Endothelial cell of umbilical vein (primary cell): ENCODE measurements at regions not wholly inside any gene's neighbourhood (a gene's known extent, or its start where the extent isn't known, plus 50 kb on each side); places are given as distances from the start of the nearest gene placed in this dataset.

ENCODE experiments used
- BruUV-seq: library from RNA; stranded (reverse); fragments of 400-500 nt; replicated peaks from 2 replicates; lab custom pipeline; 2021; lab: Mats Ljungman, UMichigan
- CTCF ChIA-PET: fragments of 300-600, 350-600 bp; sonication (Branson Sonifier 250); formaldehyde crosslinking; loops from one replicate; lab custom pipeline; 2021; ENCODE audit warnings: antibody characterized with exemption, inconsistent platforms; lab: Charles Lee
- POLR2A ChIA-PET: fragments of 300-600, 350-600 bp; sonication (Branson Sonifier 250); formaldehyde crosslinking; loops from one replicate; lab custom pipeline; 2021; ENCODE audit warnings: antibody characterized with exemption, inconsistent platforms; lab: Charles Lee
- DNase-seq: peaks from one replicate; pipeline ENCODE4 v3.0.0-alpha.2; 2011; ENCODE audit warnings: low read depth, low spot score
- FAIRE-seq: peaks from 2 replicates; lab custom pipeline; 2011; peaks lifted over from hg19 to GRCh38; lab: Jason Lieb, UNC
- H2AFZ ChIP-seq: 2 replicates; pipeline ENCODE4 v1.6.0; 2012; ENCODE audit warnings: low read depth, low read length, control low read depth, inconsistent platforms
- H3K27ac ChIP-seq: 2 replicates; pipeline ENCODE4 v1.5.1; 2011; ENCODE audit warnings: low read depth, mild to moderate bottlenecking, control low read depth, low read length, moderate library complexity; ENCODE audit not compliant: insufficient read depth
- H3K27me3 ChIP-seq, 2 experiments: 2 replicates each; pipeline versions ENCODE4 v1.6.0 to v1.6.1; 2011; ENCODE audit warnings: low read length in 2 of 2, mixed read lengths in 1 of 2; ENCODE audit not compliant: control insufficient read depth in 2 of 2, insufficient read depth in 2 of 2
- H3K36me3 ChIP-seq, 2 experiments: 2 replicates in 1 of 2; 3 replicates in 1 of 2; pipeline ENCODE4 v1.5.1; 2011; ENCODE audit warnings: low read length in 2 of 2, mild to moderate bottlenecking in 1 of 2, moderate library complexity in 1 of 2; ENCODE audit not compliant: control insufficient read depth in 2 of 2, insufficient read depth in 2 of 2; ENCODE audit errors: extremely low read depth in 1 of 2
- H3K4me1 ChIP-seq: 3 replicates; pipeline ENCODE4 v1.5.1; 2011; ENCODE audit warnings: mild to moderate bottlenecking, low read length; ENCODE audit not compliant: control insufficient read depth, insufficient read depth; ENCODE audit errors: extremely low read depth
- H3K4me2 ChIP-seq: 2 replicates; pipeline ENCODE4 v1.6.1; 2011; ENCODE audit warnings: low read length, control low read depth, mixed read lengths; ENCODE audit not compliant: insufficient read depth
- H3K4me3 ChIP-seq, 3 experiments: fragments of 200-600 bp in 1 of 3; sonication (generic), shearing (Covaris generic) in 1 of 3; replicated peaks in 1 of 3; 2 replicates each; pipeline ENCODE4 v1.5.1; 2011 to 2016; ENCODE audit warnings: control low read depth in 3 of 3, low read length in 3 of 3, mild to moderate bottlenecking in 2 of 3, inconsistent platforms in 1 of 3, low read depth in 1 of 3, moderate library complexity in 1 of 3; ENCODE audit not compliant: insufficient read depth in 1 of 3
- H3K79me2 ChIP-seq: 2 replicates; pipeline ENCODE4 v1.6.0; 2012; ENCODE audit warnings: low read length, inconsistent platforms; ENCODE audit not compliant: control insufficient read depth, insufficient read depth
- H3K9ac ChIP-seq: replicated peaks from 2 replicates; pipeline ENCODE3; 2011; ENCODE audit warnings: low read length, control low read depth; ENCODE audit not compliant: insufficient read depth; ENCODE audit errors: extremely low read depth
- H3K9me1 ChIP-seq: replicated peaks from 3 replicates; pipeline ENCODE4 v1.6.0; 2011; ENCODE audit warnings: mild to moderate bottlenecking, low read length; ENCODE audit not compliant: control insufficient read depth, insufficient read depth; ENCODE audit errors: extremely low read depth
- H3K9me3 ChIP-seq: replicated peaks from 2 replicates; pipeline ENCODE4 v1.5.1; 2012; ENCODE audit warnings: low read length, inconsistent platforms; ENCODE audit not compliant: control insufficient read depth, insufficient read depth
- H4K20me1 ChIP-seq: replicated peaks from 2 replicates; pipeline ENCODE3; 2011; ENCODE audit warnings: mild to moderate bottlenecking, low read length; ENCODE audit not compliant: control insufficient read depth, insufficient read depth; ENCODE audit errors: extremely low read depth
- CTCF ChIP-seq, 2 donors: IDR thresholded peaks; 1 replicate in 1 of 2; 2 replicates in 1 of 2; pipeline ENCODE4 v1.5.1; 2011; ENCODE audit warnings: low read length in 2 of 2, mild to moderate bottlenecking in 2 of 2, moderate library complexity in 2 of 2, control low read depth in 1 of 2, inconsistent platforms in 1 of 2, low read depth in 1 of 2; ENCODE audit not compliant: insufficient read depth in 1 of 2; ENCODE audit errors: extremely low read depth in 1 of 2
- EZH2 ChIP-seq: IDR thresholded peaks from 2 replicates; pipeline ENCODE4 v1.6.1; 2012; ENCODE audit warnings: borderline replicate concordance, low read depth, mild to moderate bottlenecking, moderate library complexity, low read length, inconsistent platforms; ENCODE audit not compliant: severe bottlenecking
- FOS ChIP-seq: IDR thresholded peaks from 2 replicates; pipeline ENCODE4 v1.6.1; 2011; ENCODE audit warnings: mild to moderate bottlenecking, low read length, moderate library complexity, borderline replicate concordance; ENCODE audit not compliant: insufficient read depth
- GATA2 ChIP-seq: IDR thresholded peaks from 2 replicates; pipeline ENCODE4 v1.7.0; 2011; ENCODE audit warnings: low read depth, mild to moderate bottlenecking, moderate library complexity, mixed read lengths, low read length; ENCODE audit not compliant: insufficient read length, insufficient read depth
- JUN ChIP-seq: IDR thresholded peaks from 2 replicates; pipeline ENCODE4 v1.6.1; 2011; ENCODE audit warnings: borderline replicate concordance, low read depth; ENCODE audit not compliant: insufficient read length, insufficient read depth
- MAX ChIP-seq: IDR thresholded peaks from 2 replicates; pipeline ENCODE4 v1.6.1; 2011; ENCODE audit not compliant: insufficient read depth, insufficient read length
- MYC ChIP-seq: IDR thresholded peaks from one replicate; pipeline ENCODE4 v1.6.1; 2011; ENCODE audit warnings: mild to moderate bottlenecking, low read depth, low read length
- POLR2A ChIP-seq: IDR thresholded peaks from 2 replicates; pipeline ENCODE4 v1.6.1; 2012; ENCODE audit warnings: low read depth, mild to moderate bottlenecking, control low read depth, low read length
- POLR2AphosphoS5 ChIP-seq: IDR thresholded peaks from 2 replicates; pipeline ENCODE4 v1.6.1; 2012; ENCODE audit warnings: low read depth, mild to moderate bottlenecking, control low read depth, low read length, moderate library complexity; ENCODE audit not compliant: insufficient read depth
- dilution Hi-C: fragments of 300-500 bp; cut with MboI; formaldehyde crosslinking; loops from one replicate; pipeline ENCODE4 v1.15.0; 2019; ENCODE audit warnings: low sequenced_read_pairs; ENCODE audit not compliant: extremely low pct_ligation_motif_present
- intact Hi-C: fragments of 100-400 bp; cut with micrococcal nuclease; formaldehyde crosslinking; loops from one replicate; pipeline ENCODE4 v1.10.0; 2022

- ChIA-PET CTCF (no interaction called here), POLR2A (no interaction called here)
- no peak overlapping the region for H2AFZ ChIP-seq
- TF ChIP-seq MAX (no peak), GATA2 (no peak), JUN (no peak), EZH2 (no peak), FOS (no peak), MYC (no peak), POLR2AphosphoS5 (no peak), CTCF (IDR thresholded peaks at IDR 0.05; ENCODE audit: extremely low read depth in 1 of 2, insufficient read depth in 1 of 2, low read depth in 1 of 2, low read length in 2 of 2) (no peak), POLR2A (no peak)
- no peaks in the 10 kb centered on the region for H3K9me1 ChIP-seq
- H3K27ac ChIP-seq = no peak overlapping the region
- FAIRE-seq = no peak
- no peaks in the 10 kb centered on the region for H3K36me3 ChIP-seq
- BruUV-seq = no TSS peak
- no peaks in the 10 kb centered on the region for H3K9me3 ChIP-seq
- no peak overlapping the region for H3K4me2 ChIP-seq
- no peaks in the 10 kb centered on the region for H3K79me2 ChIP-seq
- H3K4me3 ChIP-seq = no peak overlapping the region
- H3K27me3 ChIP-seq = no peaks in the 10 kb centered on the region
- no peaks in the 10 kb centered on the region for H4K20me1 ChIP-seq
- no peak for DNase-seq
- intact Hi-C loops (no loop called here), dilution Hi-C loops (no loop called here)
- no peak overlapping the region for H3K9ac ChIP-seq
- H3K4me1 ChIP-seq = no peaks in the 10 kb centered on the region
Measured at GRCh38 chr18:78805840-78806239, 173.8 kb upstream of the SALL3 start.
